GM18505 (cell line): ENCODE measurements at regions not wholly inside any gene's neighbourhood (a gene's known extent, or its start where the extent isn't known, plus 50 kb on each side); places are given as distances from the start of the nearest gene placed in this dataset.
A peak's percentile ranks its signal among the peaks of the same experiment; 100 is the strongest.
"Not testable (repeated sequence)": the region's sequence is repeated elsewhere in the genome, so short reads cannot be mapped to it uniquely, and the experiment has no call there.

Experiments
- ATAC-seq: cut with Tn5 transposase; IDR thresholded peaks from one replicate; pipeline ENCODE4 v1.9.1; 2021; ENCODE audit not compliant: unreplicated experiment
- POLR2A ChIP-seq: IDR thresholded peaks from 4 replicates; pipeline ENCODE4 v1.6.1; 2011; ENCODE audit warnings: borderline replicate concordance; ENCODE audit not compliant: insufficient read depth, insufficient read length; ENCODE audit errors: extremely low read depth

DNA sequence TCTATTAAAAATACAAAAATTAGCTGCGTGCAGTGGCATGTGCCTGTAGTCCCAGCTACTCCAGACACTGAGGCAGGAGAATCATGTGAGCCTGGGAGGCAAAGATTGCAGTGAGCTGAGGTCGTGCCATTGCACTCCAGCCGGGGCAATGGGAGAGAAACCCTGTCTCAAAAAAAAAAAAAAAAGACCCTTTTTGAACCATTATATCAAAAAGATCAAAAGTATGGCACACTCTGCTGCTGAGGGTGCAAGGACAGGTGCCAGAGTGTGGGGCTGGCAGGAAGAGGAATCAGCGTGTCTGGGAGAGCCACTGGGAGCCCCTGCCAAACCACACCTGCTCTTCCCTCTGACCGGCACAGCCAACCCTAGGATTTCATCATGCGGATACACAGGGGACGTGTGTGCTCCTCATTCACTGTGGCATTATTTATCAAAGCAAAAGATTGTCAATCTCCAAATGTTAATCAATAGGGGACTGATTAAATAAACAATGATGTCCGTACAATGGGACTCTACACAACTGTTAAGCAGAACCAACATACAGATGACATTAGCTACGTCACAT is 147.3 kb upstream of the TLE3 start:
- ATAC-seq, result no peak
- no peak for TF ChIP-seq POLR2A

- no peak for ATAC-seq
Observed at GRCh38 chr15:70243686-70244540, 146.2 kb upstream of the TLE3 start.

GRCh38 chr15:70242951-70243685 is 145.4 kb upstream of the TLE3 start:
- no peak for ATAC-seq
- no peak for TF ChIP-seq POLR2A

More at GRCh38 chr15:70243686-70244540, 146.2 kb upstream of the TLE3 start:
- no peak for TF ChIP-seq POLR2A

GRCh38 chr15:70241561-70242320 is 144.0 kb upstream of the TLE3 start:
- no peak for ATAC-seq
- TF ChIP-seq POLR2A, result no peak

- no peak for ATAC-seq
- no peak for TF ChIP-seq POLR2A
Observed at GRCh38 chr15:70240820-70241430, 143.2 kb upstream of the TLE3 start.

GRCh38 chr15:70240082-70240481 is 142.4 kb upstream of the TLE3 start:
- peak; percentile 68 for ATAC-seq
- no peak for TF ChIP-seq POLR2A

DNA sequence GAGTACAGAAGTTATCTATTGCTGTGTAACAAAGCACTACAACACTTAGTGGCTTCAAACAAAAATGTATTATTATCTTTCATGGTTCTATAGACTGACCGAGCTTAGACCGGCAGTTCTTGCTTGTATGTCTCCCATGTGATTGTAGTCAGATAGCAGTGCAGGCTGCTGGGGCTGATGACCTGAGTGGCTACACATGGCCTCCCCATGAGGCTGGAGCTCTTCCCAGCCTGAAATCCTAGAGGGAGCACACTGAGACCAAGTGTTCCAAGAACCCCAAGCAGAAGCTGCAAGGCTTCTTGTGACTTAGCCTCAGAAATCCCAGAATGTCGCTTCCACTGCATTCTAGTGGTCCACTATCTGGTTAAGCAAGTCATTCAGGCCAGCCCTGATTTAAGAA is 141.2 kb upstream of the TLE3 start:
- TF ChIP-seq POLR2A, result no peak
- ATAC-seq, result no peak

GRCh38 chr15:70237626-70238025 is 139.9 kb upstream of the TLE3 start:
- ATAC-seq, result no peak
- no peak for TF ChIP-seq POLR2A

GRCh38 chr15:70236341-70237086 is 138.8 kb upstream of the TLE3 start:
- no peak for TF ChIP-seq POLR2A
- ATAC-seq, result no peak

DNA sequence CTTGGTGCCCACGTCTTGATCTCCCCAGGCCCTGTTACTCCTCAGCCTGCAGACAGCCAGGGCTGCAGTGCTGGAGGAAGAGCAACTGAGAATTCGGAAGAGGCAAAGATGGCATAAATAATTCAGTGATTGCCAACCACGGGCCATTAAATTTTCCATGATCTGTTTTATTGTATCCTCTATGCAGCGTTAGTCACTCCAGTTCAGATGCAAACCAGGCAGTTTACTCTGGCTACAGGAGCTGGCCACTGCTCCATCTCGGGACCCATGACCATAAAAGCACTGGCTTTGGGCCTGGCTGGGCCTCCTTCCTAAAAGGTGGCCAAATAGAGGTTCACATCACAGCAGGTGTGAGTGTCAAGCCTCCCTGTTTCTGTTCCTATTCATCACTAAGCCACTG is 137.6 kb upstream of the TLE3 start:
- ATAC-seq, result no peak
- no peak for TF ChIP-seq POLR2A

DNA sequence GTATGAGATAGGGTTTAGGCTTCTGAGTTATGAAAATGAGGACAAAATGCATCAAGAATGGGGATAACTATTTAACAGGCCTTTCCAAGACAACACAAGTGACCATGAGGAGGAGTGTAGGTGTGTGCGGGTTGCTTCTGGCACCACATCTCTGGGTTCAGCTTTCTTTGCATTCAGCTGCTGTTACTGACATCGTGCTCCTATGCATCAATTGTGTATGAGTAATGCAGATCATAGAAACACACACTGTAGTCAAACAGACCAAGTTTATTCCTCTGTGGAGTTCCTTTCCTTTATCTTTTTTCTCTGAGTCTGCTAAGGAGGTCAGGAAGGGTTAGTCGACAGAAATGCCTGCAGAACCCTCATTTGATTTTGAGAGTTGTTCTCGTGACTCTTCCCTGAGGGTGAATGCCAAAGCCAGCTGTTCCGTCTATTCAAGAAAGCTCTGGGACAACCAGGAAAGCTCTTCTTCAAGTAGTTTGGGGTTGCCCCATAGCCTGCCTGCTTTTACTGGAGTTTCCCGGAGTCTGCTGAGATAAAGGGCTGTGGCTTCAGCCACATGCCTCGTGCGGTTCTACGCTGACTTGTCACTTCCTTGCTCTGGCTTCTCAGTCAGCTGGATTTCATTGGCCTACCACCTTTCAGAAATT is 136.7 kb upstream of the TLE3 start:
- ATAC-seq, result no peak
- no peak for TF ChIP-seq POLR2A

DNA sequence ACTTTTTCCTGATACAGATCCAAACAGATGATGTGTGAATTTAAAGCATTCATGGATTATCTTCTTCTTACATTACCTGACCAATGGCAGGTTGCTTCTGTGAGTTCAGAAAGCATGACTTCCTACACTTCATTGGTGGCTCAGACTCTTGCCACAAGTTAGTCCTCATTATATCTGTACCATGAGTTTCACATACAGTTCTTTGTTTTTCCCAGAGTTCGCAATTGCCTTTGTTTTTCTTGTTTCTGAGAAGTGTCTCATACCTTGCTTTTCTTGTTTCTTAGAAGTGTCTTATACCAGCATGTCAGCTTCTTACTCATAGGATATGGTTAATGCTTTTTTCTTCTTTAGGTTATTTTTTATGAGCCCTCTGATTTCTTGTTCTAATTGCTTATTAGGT is 133.8 kb upstream of the TLE3 start:
- no peak for ATAC-seq
- TF ChIP-seq POLR2A, result no peak

- not testable (repeated sequence) for ATAC-seq
Observed at GRCh38 chr15:70227918-70228317, 130.2 kb upstream of the TLE3 start.
